Astrocyte of the spinal cord (primary cell): ENCODE measurements at regions not wholly inside any gene's neighbourhood (a gene's known extent, or its start where the extent isn't known, plus 50 kb on each side); places are given as distances from the start of the nearest gene placed in this dataset.

ENCODE experiments used
- DNase-seq: peaks from one replicate; pipeline ENCODE4 v3.0.0; 2011; ENCODE audit warnings: low read depth, low spot score
- H3K4me3 ChIP-seq: 2 replicates; pipeline ENCODE4 v1.5.1; 2011; ENCODE audit warnings: low read depth, mild to moderate bottlenecking, low read length, moderate library complexity
- CTCF ChIP-seq: IDR thresholded peaks from 2 replicates; pipeline ENCODE4 v1.5.1; 2012; ENCODE audit warnings: low read depth, mild to moderate bottlenecking, low read length, inconsistent platforms
- in situ Hi-C: cut with HindIII; loops from 2 replicates; pipeline ENCODE4 v1.10.0; 2017; ENCODE audit warnings: low sequenced_read_pairs

GRCh38 chr14:61154641-61155040, 126.5 kb downstream of the TMEM30B start:
- in situ Hi-C loops, result no loop called here
- peak; percentile 61 for DNase-seq
- TF ChIP-seq CTCF, result no peak
- no peak overlapping the region for H3K4me3 ChIP-seq

GRCh38 chr14:61153914-61154545, 127.1 kb downstream of the TMEM30B start:
- in situ Hi-C loops, result no loop called here
- no peak for TF ChIP-seq CTCF
- DNase-seq, result peak; percentile 28
- no peak overlapping the region for H3K4me3 ChIP-seq

- H3K4me3 ChIP-seq, result no peak overlapping the region
- in situ Hi-C loops, result no loop called here
- TF ChIP-seq CTCF, result no peak
- DNase-seq, result peak; percentile 87
These were observed 127.7 kb downstream of the TMEM30B start for GRCh38 chr14:61153431-61153830.

GRCh38 chr14:61152851-61153364, 128.2 kb downstream of the TMEM30B start:
- H3K4me3 ChIP-seq, result no peak overlapping the region
- TF ChIP-seq CTCF, result no peak
- peak; percentile 80 for DNase-seq
- in situ Hi-C loops, result no loop called here

- in situ Hi-C loops, result no loop called here
- no peak for DNase-seq
- H3K4me3 ChIP-seq, result no peak overlapping the region
- TF ChIP-seq CTCF, result no peak
These were observed 129.9 kb downstream of the TMEM30B start for GRCh38 chr14:61151251-61151650.

GRCh38 chr14:61150851-61151250, 130.3 kb downstream of the TMEM30B start:
- in situ Hi-C loops, result no loop called here
- no peak overlapping the region for H3K4me3 ChIP-seq
- no peak for TF ChIP-seq CTCF
- peak; percentile 74 for DNase-seq
